Neural cell (in vitro differentiated cells): ENCODE measurements at regions not wholly inside any gene's neighbourhood (a gene's known extent, or its start where the extent isn't known, plus 50 kb on each side); places are given as distances from the start of the nearest gene placed in this dataset.

Experiments
- EP300 ChIP-seq: fragments of 450-650 bp; conservative IDR thresholded peaks from 2 replicates; pipeline ENCODE4 v1.6.1; 2014; ENCODE audit warnings: antibody characterized with exemption, mild to moderate bottlenecking, moderate library complexity; ENCODE audit not compliant: poor library complexity, severe bottlenecking
- MXI1 ChIP-seq: fragments of 450-650 bp; conservative IDR thresholded peaks from 2 replicates; pipeline ENCODE4 v1.6.1; 2014; ENCODE audit warnings: antibody characterized with exemption, mild to moderate bottlenecking; ENCODE audit not compliant: poor library complexity, severe bottlenecking
- TF ChIP-seq, protein P1 (sequence below): fragments of 450-650 bp; IDR thresholded peaks from 2 replicates; pipeline ENCODE4 v1.5.1; 2014; ENCODE audit warnings: antibody characterized with exemption, mild to moderate bottlenecking, moderate library complexity; ENCODE audit not compliant: poor library complexity, severe bottlenecking
- TF ChIP-seq, protein P2 (sequence below): IDR thresholded peaks from 2 replicates; pipeline ENCODE4 v1.6.1; 2012; ENCODE audit warnings: borderline replicate concordance

DNA sequence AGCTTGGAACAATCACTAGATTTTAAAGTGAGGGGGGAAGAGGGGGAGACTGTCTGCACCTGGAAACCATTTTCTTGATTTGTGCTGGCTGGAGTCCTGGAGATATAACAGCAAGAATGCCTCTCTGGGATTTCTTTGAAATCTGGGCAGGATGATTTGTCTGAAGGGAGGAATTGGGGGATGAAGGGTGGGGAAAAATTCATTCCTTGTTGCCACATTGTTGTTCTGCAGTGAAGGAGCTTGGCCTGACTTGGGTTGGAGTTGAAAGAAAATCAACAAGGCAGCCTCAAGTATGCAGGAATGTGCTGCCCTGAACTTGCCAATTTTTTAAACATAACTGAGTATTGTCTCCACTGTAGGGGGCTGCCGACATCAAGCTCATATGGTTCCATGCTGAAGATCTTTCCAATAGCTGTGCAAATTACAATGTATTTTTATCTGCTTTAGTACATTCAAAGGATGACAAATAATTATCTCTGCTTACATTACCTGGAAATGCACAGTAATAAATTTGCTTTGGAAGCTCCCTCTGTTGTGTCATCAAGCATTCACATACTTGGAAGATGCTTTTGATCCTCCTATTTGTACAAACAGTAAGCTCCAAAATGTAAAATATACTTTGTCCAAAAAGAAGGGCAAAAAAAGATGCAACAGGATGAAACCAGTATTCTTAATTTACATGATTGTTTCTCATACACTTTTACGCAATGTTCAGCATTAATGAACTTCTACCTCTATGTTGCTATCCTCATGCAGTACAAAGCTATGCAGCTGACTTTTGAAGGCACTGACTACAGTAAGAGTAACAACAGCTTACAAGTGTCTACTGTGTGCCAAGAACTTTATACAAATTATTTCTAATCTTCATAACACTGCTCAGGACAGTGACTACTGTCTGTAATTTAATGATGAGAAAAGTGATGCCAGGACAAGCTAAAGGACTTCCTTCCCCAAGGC, 627.9 kb upstream of the KLF12 start:
- TF ChIP-seq, protein P1, sequence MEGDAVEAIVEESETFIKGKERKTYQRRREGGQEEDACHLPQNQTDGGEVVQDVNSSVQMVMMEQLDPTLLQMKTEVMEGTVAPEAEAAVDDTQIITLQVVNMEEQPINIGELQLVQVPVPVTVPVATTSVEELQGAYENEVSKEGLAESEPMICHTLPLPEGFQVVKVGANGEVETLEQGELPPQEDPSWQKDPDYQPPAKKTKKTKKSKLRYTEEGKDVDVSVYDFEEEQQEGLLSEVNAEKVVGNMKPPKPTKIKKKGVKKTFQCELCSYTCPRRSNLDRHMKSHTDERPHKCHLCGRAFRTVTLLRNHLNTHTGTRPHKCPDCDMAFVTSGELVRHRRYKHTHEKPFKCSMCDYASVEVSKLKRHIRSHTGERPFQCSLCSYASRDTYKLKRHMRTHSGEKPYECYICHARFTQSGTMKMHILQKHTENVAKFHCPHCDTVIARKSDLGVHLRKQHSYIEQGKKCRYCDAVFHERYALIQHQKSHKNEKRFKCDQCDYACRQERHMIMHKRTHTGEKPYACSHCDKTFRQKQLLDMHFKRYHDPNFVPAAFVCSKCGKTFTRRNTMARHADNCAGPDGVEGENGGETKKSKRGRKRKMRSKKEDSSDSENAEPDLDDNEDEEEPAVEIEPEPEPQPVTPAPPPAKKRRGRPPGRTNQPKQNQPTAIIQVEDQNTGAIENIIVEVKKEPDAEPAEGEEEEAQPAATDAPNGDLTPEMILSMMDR = no peak
- no peak for TF ChIP-seq MXI1
- no peak for TF ChIP-seq EP300
- TF ChIP-seq, protein P2, sequence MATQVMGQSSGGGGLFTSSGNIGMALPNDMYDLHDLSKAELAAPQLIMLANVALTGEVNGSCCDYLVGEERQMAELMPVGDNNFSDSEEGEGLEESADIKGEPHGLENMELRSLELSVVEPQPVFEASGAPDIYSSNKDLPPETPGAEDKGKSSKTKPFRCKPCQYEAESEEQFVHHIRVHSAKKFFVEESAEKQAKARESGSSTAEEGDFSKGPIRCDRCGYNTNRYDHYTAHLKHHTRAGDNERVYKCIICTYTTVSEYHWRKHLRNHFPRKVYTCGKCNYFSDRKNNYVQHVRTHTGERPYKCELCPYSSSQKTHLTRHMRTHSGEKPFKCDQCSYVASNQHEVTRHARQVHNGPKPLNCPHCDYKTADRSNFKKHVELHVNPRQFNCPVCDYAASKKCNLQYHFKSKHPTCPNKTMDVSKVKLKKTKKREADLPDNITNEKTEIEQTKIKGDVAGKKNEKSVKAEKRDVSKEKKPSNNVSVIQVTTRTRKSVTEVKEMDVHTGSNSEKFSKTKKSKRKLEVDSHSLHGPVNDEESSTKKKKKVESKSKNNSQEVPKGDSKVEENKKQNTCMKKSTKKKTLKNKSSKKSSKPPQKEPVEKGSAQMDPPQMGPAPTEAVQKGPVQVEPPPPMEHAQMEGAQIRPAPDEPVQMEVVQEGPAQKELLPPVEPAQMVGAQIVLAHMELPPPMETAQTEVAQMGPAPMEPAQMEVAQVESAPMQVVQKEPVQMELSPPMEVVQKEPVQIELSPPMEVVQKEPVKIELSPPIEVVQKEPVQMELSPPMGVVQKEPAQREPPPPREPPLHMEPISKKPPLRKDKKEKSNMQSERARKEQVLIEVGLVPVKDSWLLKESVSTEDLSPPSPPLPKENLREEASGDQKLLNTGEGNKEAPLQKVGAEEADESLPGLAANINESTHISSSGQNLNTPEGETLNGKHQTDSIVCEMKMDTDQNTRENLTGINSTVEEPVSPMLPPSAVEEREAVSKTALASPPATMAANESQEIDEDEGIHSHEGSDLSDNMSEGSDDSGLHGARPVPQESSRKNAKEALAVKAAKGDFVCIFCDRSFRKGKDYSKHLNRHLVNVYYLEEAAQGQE = no peak
